IMR-90 (cell line): ENCODE measurements at regions not wholly inside any gene's neighbourhood (a gene's known extent, or its start where the extent isn't known, plus 50 kb on each side); places are given as distances from the start of the nearest gene placed in this dataset.
A peak's percentile ranks its signal among the peaks of the same experiment; 100 is the strongest.

Source experiments
- ATAC-seq: fragments of 200-7000 bp; cut with Tn5 transposase; 2 replicates; pipeline ENCODE4 v1.9.1; 2020; ENCODE audit warnings: low read depth, mild to moderate bottlenecking, moderate library complexity
- BruUV-seq: library from RNA; stranded (reverse); fragments of 400-500 nt; replicated peaks from 2 replicates; lab custom pipeline; 2021; lab: Mats Ljungman, UMichigan
- CTCF ChIA-PET: fragments of 300-600 bp; formaldehyde crosslinking; extraction: SDS; loops from one replicate; lab custom pipeline; 2021; ENCODE audit warnings: antibody characterized with exemption; lab: Yijun Ruan, JAX
- POLR2A ChIA-PET: fragments of 300-600 bp; sonication (Branson Sonifier 250); formaldehyde crosslinking; loops from one replicate; lab custom pipeline; 2022; ENCODE audit warnings: antibody characterized with exemption; ENCODE audit not compliant: unreplicated experiment; lab: Charles Lee
- DNase-seq: peaks from one replicate; pipeline ENCODE4 v3.0.0; 2013
- H2AFZ ChIP-seq: replicated peaks from 2 replicates; pipeline ENCODE3; 2013; ENCODE audit warnings: low read length, mild to moderate bottlenecking; ENCODE audit not compliant: poor library complexity
- H2AK5ac ChIP-seq: 2 replicates; pipeline ENCODE4 v1.6.1; 2013; ENCODE audit warnings: low read depth, low read length, inconsistent platforms
- H2AK9ac ChIP-seq: replicated peaks from 2 replicates; pipeline ENCODE3; 2013; ENCODE audit warnings: mild to moderate bottlenecking, low read depth, low read length, moderate library complexity; ENCODE audit not compliant: poor library complexity
- H2BK120ac ChIP-seq: 2 replicates; pipeline ENCODE4 v1.6.1; 2013; ENCODE audit warnings: low read depth, low read length, inconsistent platforms
- H2BK15ac ChIP-seq: 3 replicates; pipeline ENCODE4 v1.6.1; 2013; ENCODE audit warnings: low read depth, low read length, inconsistent platforms
- H2BK20ac ChIP-seq: 2 replicates; pipeline ENCODE4 v1.6.1; 2013; ENCODE audit warnings: low read depth, mild to moderate bottlenecking, inconsistent platforms, low read length, moderate library complexity
- H2BK5ac ChIP-seq: 2 replicates; pipeline ENCODE4 v1.6.1; 2013; ENCODE audit warnings: mild to moderate bottlenecking, low read depth, low read length, inconsistent platforms; ENCODE audit not compliant: poor library complexity, severe bottlenecking
- H3K14ac ChIP-seq: replicated peaks from 2 replicates; pipeline ENCODE4 v1.6.1; 2013; ENCODE audit warnings: low read depth, low read length, inconsistent platforms
- H3K18ac ChIP-seq: 2 replicates; pipeline ENCODE4 v1.6.1; 2013; ENCODE audit warnings: low read depth, low read length, control low read depth
- H3K23ac ChIP-seq: 2 replicates; pipeline ENCODE4 v1.6.1; 2013; ENCODE audit warnings: low read depth, low read length, inconsistent platforms
- H3K27ac ChIP-seq: 2 replicates; pipeline ENCODE4 v1.5.1; 2013; ENCODE audit warnings: mild to moderate bottlenecking, control low read depth, low read length; ENCODE audit not compliant: insufficient read depth
- H3K27me3 ChIP-seq: 2 replicates; pipeline ENCODE4 v1.6.1; 2013; ENCODE audit warnings: low read length; ENCODE audit not compliant: control insufficient read depth, insufficient read depth
- H3K36me3 ChIP-seq: 2 replicates; pipeline ENCODE4 v1.6.1; 2013; ENCODE audit warnings: low read length, mixed read lengths; ENCODE audit not compliant: control insufficient read depth, insufficient read depth
- H3K4ac ChIP-seq: 2 replicates; pipeline ENCODE4 v1.6.1; 2013; ENCODE audit warnings: low read depth, low read length, inconsistent platforms
- H3K4me1 ChIP-seq: 2 replicates; pipeline ENCODE4 v1.6.1; 2013; ENCODE audit warnings: low read length, mixed read lengths; ENCODE audit not compliant: control insufficient read depth, insufficient read depth
- H3K4me2 ChIP-seq: 2 replicates; pipeline ENCODE4 v1.6.1; 2013; ENCODE audit warnings: low read depth, mild to moderate bottlenecking, control low read depth, low read length, moderate library complexity
- H3K4me3 ChIP-seq: 2 replicates; pipeline ENCODE4 v1.5.1; 2013; ENCODE audit warnings: low read depth, mild to moderate bottlenecking, control low read depth, low read length, moderate library complexity; ENCODE audit not compliant: insufficient read depth
- H3K56ac ChIP-seq: 2 replicates; pipeline ENCODE4 v1.6.1; 2013; ENCODE audit warnings: low read length, inconsistent platforms; ENCODE audit not compliant: insufficient read depth; ENCODE audit errors: extremely low read depth
- H3K79me1 ChIP-seq, 2 experiments: 2 replicates each; pipeline ENCODE4 v1.6.1; 2013; ENCODE audit warnings: low read length in 2 of 2, inconsistent platforms in 1 of 2, low read depth in 1 of 2
- H3K9ac ChIP-seq: 2 replicates; pipeline ENCODE4 v1.6.1; 2013; ENCODE audit warnings: low read depth, low read length, control low read depth
- H3K9me1 ChIP-seq: 2 replicates; pipeline ENCODE4 v1.6.1; 2013; ENCODE audit warnings: low read length, inconsistent platforms; ENCODE audit not compliant: insufficient read depth
- H3K9me3 ChIP-seq: 2 replicates; pipeline ENCODE4 v1.6.1; 2013; ENCODE audit warnings: low read length; ENCODE audit not compliant: control insufficient read depth, insufficient read depth
- H4K20me1 ChIP-seq: 2 replicates; pipeline ENCODE4 v1.6.1; 2013; ENCODE audit warnings: low read length, inconsistent platforms; ENCODE audit not compliant: insufficient read depth
- H4K5ac ChIP-seq: 2 replicates; pipeline ENCODE4 v1.6.1; 2013; ENCODE audit warnings: mild to moderate bottlenecking, low read depth, low read length, control low read depth
- H4K8ac ChIP-seq, 2 experiments: 2 replicates each; pipeline ENCODE4 v1.6.1; 2013; ENCODE audit warnings: low read depth in 2 of 2, low read length in 2 of 2, control low read depth in 1 of 2, inconsistent platforms in 1 of 2
- H4K91ac ChIP-seq: 2 replicates; pipeline ENCODE4 v1.6.1; 2013; ENCODE audit warnings: low read depth, low read length, inconsistent platforms; ENCODE audit not compliant: insufficient read depth
- BHLHE40 ChIP-seq: fragments of 150-350 bp; IDR thresholded peaks from 2 replicates; pipeline ENCODE4 v1.6.1; 2016; ENCODE audit warnings: mild to moderate bottlenecking, low read depth, low read length
- CEBPB ChIP-seq: IDR thresholded peaks from 2 replicates; pipeline ENCODE4 v1.6.1; 2012; ENCODE audit warnings: low read depth, low read length, improper control_type of control experiment
- CHD1 ChIP-seq: IDR thresholded peaks from 2 replicates; pipeline ENCODE4 v1.6.1; 2012; ENCODE audit warnings: low read depth, low read length, improper control_type of control experiment
- FOS ChIP-seq: fragments of 150-350 bp; IDR thresholded peaks from 2 replicates; pipeline ENCODE4 v1.6.1; 2016; ENCODE audit warnings: low read depth, low read length
- MAFK ChIP-seq: IDR thresholded peaks from 2 replicates; pipeline ENCODE4 v1.6.1; 2012; ENCODE audit warnings: low read depth, low read length, improper control_type of control experiment
- MAZ ChIP-seq: IDR thresholded peaks from 2 replicates; pipeline ENCODE4 v1.6.1; 2012; ENCODE audit warnings: low read depth, mild to moderate bottlenecking, low read length, improper control_type of control experiment, moderate library complexity, borderline replicate concordance
- MXI1 ChIP-seq: IDR thresholded peaks from 2 replicates; pipeline ENCODE4 v1.6.1; 2012; ENCODE audit warnings: low read depth, mild to moderate bottlenecking, low read length, moderate library complexity, borderline replicate concordance
- NFE2L2 ChIP-seq: fragments of 150-350 bp; IDR thresholded peaks from 2 replicates; pipeline ENCODE4 v1.6.1; 2016; ENCODE audit warnings: low read depth, mild to moderate bottlenecking, low read length
- POLR2A ChIP-seq: IDR thresholded peaks from 2 replicates; pipeline ENCODE4 v1.6.1; 2012; ENCODE audit warnings: mild to moderate bottlenecking, low read depth, low read length
- RAD21 ChIP-seq: IDR thresholded peaks from 2 replicates; pipeline ENCODE4 v1.6.1; 2012; ENCODE audit warnings: low read length, improper control_type of control experiment
- RCOR1 ChIP-seq: IDR thresholded peaks from 2 replicates; pipeline ENCODE4 v1.6.1; 2012; ENCODE audit warnings: mild to moderate bottlenecking, low read length, improper control_type of control experiment; ENCODE audit not compliant: insufficient replicate concordance
- RFX5 ChIP-seq: IDR thresholded peaks from 2 replicates; pipeline ENCODE4 v1.8.0; 2012; ENCODE audit warnings: low read depth, mild to moderate bottlenecking, low read length, moderate library complexity
- SMC3 ChIP-seq: fragments of 150-350 bp; IDR thresholded peaks from 2 replicates; pipeline ENCODE4 v1.6.1; 2016; ENCODE audit warnings: low read depth, mild to moderate bottlenecking, antibody characterized with exemption, low read length, moderate library complexity
- WGBS, 2 experiments: methylation state at CpG; one replicate each; pipeline versions ENCODE4 v1.1.5 to v1.1.7; 2013; ENCODE audit warnings: missing lambda C conversion rate in 2 of 2; ENCODE audit not compliant: insufficient read length in 1 of 2; ENCODE audit errors: extremely low coverage in 2 of 2; 5-methylcytosine and 5-hydroxymethylcytosine counted together
- dilution Hi-C: fragments of 300-500 bp; cut with HindIII; formaldehyde crosslinking; loops from one replicate; pipeline ENCODE4 v1.14.3; 2018; ENCODE audit warnings: low sequenced_read_pairs; ENCODE audit not compliant: unreplicated experiment
- in situ Hi-C: fragments of 300-500 bp; cut with MboI; formaldehyde crosslinking; loops from 3 replicates; pipeline ENCODE4 v1.14.3; 2019; ENCODE audit warnings: low sequenced_read_pairs, inconsistent platforms, mixed read lengths
- intact Hi-C: fragments of 100-400 bp; cut with micrococcal nuclease; formaldehyde crosslinking; loops from 2 replicates; pipeline ENCODE4 v1.10.0; 2022
- TF ChIP-seq, protein P1 (sequence below): conservative IDR thresholded peaks from 2 replicates; pipeline ENCODE4 v1.5.1; 2012; ENCODE audit warnings: mild to moderate bottlenecking, low read depth, low read length, improper control_type of control experiment
- TF ChIP-seq, protein P2 (sequence below): fragments of 150-350 bp; IDR thresholded peaks from 2 replicates; pipeline ENCODE4 v1.6.1; 2016; ENCODE audit warnings: low read depth, mild to moderate bottlenecking, low read length, moderate library complexity, borderline replicate concordance
- TF ChIP-seq, protein P3 (sequence below): fragments of 150-350 bp; IDR thresholded peaks from 2 replicates; pipeline ENCODE4 v1.6.1; 2017; ENCODE audit warnings: mild to moderate bottlenecking, antibody characterized with exemption, low read length, low read depth

DNA sequence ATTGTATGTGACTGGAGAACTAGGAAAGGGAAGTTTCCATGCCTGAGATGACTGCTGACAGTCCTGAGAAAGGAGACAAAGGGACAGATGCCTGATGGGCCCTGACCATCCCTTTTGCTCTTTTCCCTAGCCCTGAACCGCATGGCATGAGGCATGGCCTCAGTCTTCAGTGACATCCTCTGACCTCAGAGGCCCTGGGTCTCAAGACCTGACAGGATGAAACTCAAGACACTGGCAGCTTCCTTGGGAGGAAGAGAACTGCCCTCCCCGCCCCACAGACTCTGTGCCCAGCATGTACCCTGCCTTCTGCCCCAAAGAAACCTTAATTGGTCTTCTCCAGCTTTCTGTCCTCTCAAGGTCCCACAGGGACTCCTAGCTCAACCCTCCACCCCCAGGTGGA, 444.1 kb downstream of the SOX6 start:
- no peak overlapping the region for H2BK5ac ChIP-seq
- ATAC-seq = no peak
- H3K56ac ChIP-seq = no peak overlapping the region
- intact Hi-C loops = loop anchor here (5.0 kb wide), 1 partner anchor 695 kb away; no protein-coding TSS in a partner anchor
- H3K23ac ChIP-seq = no peak overlapping the region; the same call in 1 of the 2 replicates
- no peaks in the 10 kb centered on the region for H4K20me1 ChIP-seq
- peak overlapping the region; percentile 6; the same call in 1 of the 3 replicates for H2BK15ac ChIP-seq
- no peak overlapping the region for H3K27ac ChIP-seq
- no peak overlapping the region for H3K18ac ChIP-seq
- H3K4ac ChIP-seq = peak overlapping the region; percentile 27; the same call in 1 of the 2 replicates
- peak overlapping the region; percentile 9; the same call in 1 of the 2 replicates for H4K91ac ChIP-seq
- H2AK5ac ChIP-seq = peak overlapping the region; percentile 35; the same call in 1 of the 2 replicates
- H4K5ac ChIP-seq = no peak overlapping the region
- H2AFZ ChIP-seq = peak overlapping the region; percentile 4
- H3K14ac ChIP-seq = no peak overlapping the region
- 90% methylated on average over 2 of the region's 2 CpGs; no CpG with 5 or more reads in 1 of the 2 experiments for WGBS, 2 experiments
- no peaks in the 10 kb centered on the region; the same call in 1 of the 2 replicates for H3K27me3 ChIP-seq
- ChIA-PET CTCF (no interaction called here), POLR2A (no interaction called here)
- no peak overlapping the region for H3K4me2 ChIP-seq
- peak overlapping the region; percentile 27; the same call in 1 of the 2 replicates for H2BK120ac ChIP-seq
- peak overlapping the region; percentile 66 for H2BK20ac ChIP-seq
- H3K9ac ChIP-seq = no peak overlapping the region
- H3K36me3 ChIP-seq = no peaks in the 10 kb centered on the region
- no TSS peak for BruUV-seq
- dilution Hi-C loops = no loop called here
- H3K4me1 ChIP-seq = peaks cover 4% of the 10 kb centered on the region; the same call in 1 of the 2 replicates
- in situ Hi-C loops = no loop called here
- H3K9me3 ChIP-seq = no peaks in the 10 kb centered on the region
- H2AK9ac ChIP-seq = no peak overlapping the region
- peaks cover 5% of the 10 kb centered on the region for H3K9me1 ChIP-seq
- H3K79me1 ChIP-seq = no peaks in the 10 kb centered on the region
- no peak for TF ChIP-seq NFE2L2
- TF ChIP-seq, protein P1, sequence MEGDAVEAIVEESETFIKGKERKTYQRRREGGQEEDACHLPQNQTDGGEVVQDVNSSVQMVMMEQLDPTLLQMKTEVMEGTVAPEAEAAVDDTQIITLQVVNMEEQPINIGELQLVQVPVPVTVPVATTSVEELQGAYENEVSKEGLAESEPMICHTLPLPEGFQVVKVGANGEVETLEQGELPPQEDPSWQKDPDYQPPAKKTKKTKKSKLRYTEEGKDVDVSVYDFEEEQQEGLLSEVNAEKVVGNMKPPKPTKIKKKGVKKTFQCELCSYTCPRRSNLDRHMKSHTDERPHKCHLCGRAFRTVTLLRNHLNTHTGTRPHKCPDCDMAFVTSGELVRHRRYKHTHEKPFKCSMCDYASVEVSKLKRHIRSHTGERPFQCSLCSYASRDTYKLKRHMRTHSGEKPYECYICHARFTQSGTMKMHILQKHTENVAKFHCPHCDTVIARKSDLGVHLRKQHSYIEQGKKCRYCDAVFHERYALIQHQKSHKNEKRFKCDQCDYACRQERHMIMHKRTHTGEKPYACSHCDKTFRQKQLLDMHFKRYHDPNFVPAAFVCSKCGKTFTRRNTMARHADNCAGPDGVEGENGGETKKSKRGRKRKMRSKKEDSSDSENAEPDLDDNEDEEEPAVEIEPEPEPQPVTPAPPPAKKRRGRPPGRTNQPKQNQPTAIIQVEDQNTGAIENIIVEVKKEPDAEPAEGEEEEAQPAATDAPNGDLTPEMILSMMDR = no peak
- TF ChIP-seq, protein P2, sequence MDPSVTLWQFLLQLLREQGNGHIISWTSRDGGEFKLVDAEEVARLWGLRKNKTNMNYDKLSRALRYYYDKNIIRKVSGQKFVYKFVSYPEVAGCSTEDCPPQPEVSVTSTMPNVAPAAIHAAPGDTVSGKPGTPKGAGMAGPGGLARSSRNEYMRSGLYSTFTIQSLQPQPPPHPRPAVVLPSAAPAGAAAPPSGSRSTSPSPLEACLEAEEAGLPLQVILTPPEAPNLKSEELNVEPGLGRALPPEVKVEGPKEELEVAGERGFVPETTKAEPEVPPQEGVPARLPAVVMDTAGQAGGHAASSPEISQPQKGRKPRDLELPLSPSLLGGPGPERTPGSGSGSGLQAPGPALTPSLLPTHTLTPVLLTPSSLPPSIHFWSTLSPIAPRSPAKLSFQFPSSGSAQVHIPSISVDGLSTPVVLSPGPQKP = no peak
- TF ChIP-seq MXI1 = no peak
- no peak for TF ChIP-seq SMC3
- no peak for TF ChIP-seq MAZ
- TF ChIP-seq, protein P3, sequence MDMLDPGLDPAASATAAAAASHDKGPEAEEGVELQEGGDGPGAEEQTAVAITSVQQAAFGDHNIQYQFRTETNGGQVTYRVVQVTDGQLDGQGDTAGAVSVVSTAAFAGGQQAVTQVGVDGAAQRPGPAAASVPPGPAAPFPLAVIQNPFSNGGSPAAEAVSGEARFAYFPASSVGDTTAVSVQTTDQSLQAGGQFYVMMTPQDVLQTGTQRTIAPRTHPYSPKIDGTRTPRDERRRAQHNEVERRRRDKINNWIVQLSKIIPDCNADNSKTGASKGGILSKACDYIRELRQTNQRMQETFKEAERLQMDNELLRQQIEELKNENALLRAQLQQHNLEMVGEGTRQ = no peak
- no peak for TF ChIP-seq CHD1
- TF ChIP-seq CEBPB = no peak
- no peak for TF ChIP-seq RFX5
- no peak for TF ChIP-seq RAD21
- TF ChIP-seq FOS = no peak
- TF ChIP-seq POLR2A = no peak
- TF ChIP-seq BHLHE40 = no peak
- TF ChIP-seq MAFK = no peak
- TF ChIP-seq RCOR1 = no peak
- DNase-seq = no peak
- no peak overlapping the region for H3K4me3 ChIP-seq
- no peak overlapping the region for H4K8ac ChIP-seq
